H1 (cell line): ENCODE measurements at regions not wholly inside any gene's neighbourhood (a gene's known extent, or its start where the extent isn't known, plus 50 kb on each side); places are given as distances from the start of the nearest gene placed in this dataset.

Experiments used
- CHD1 ChIP-seq: IDR thresholded peaks from 2 replicates; pipeline ENCODE4 v1.6.1; 2012; ENCODE audit warnings: low read depth, low read length, improper control_type of control experiment
- CTCF ChIP-seq, 3 experiments: IDR thresholded peaks; 1 replicate in 2 of 3; 2 replicates in 1 of 3; pipeline versions ENCODE4 v1.5.1 to v1.6.1; 2011; ENCODE audit warnings: low read length in 3 of 3, mild to moderate bottlenecking in 3 of 3, inconsistent platforms in 2 of 3, low read depth in 1 of 3, moderate library complexity in 1 of 3; ENCODE audit not compliant: insufficient read depth in 1 of 3; ENCODE audit errors: control extremely low read depth in 1 of 3
- EZH2 ChIP-seq: fragments of 200-600 bp; sonication (generic); IDR thresholded peaks from 2 replicates; pipeline ENCODE4 v1.7.1; 2012; ENCODE audit warnings: low read depth, mild to moderate bottlenecking, moderate library complexity, low read length, inconsistent platforms; ENCODE audit not compliant: severe bottlenecking
- HDAC2 ChIP-seq, 2 experiments: fragments of 300-600 bp in 1 of 2; sonication (generic) in 1 of 2; IDR thresholded peaks; 2 replicates each; pipeline ENCODE4 v1.6.1; 2011 to 2012; ENCODE audit warnings: low read depth in 2 of 2, low read length in 2 of 2, mild to moderate bottlenecking in 2 of 2, moderate library complexity in 2 of 2, borderline replicate concordance in 1 of 2, inconsistent platforms in 1 of 2
- JUN ChIP-seq: IDR thresholded peaks from 2 replicates; pipeline ENCODE4 v1.6.1; 2011; ENCODE audit warnings: low read depth, mild to moderate bottlenecking, improper control_type of control experiment, low read length
- MAX ChIP-seq: IDR thresholded peaks from 2 replicates; pipeline ENCODE4 v1.6.1; 2012; ENCODE audit warnings: inconsistent platforms
- POLR2A ChIP-seq, 2 experiments: IDR thresholded peaks; 1 replicate in 1 of 2; 2 replicates in 1 of 2; pipeline ENCODE4 v1.6.1; 2011; ENCODE audit warnings: low read depth in 2 of 2, low read length in 2 of 2, mild to moderate bottlenecking in 2 of 2; ENCODE audit errors: control extremely low read depth in 1 of 2
- POLR2AphosphoS5 ChIP-seq: IDR thresholded peaks from 2 replicates; pipeline ENCODE4 v1.6.1; 2011; ENCODE audit warnings: low read depth, low read length
- TAF1 ChIP-seq: IDR thresholded peaks from 2 replicates; pipeline ENCODE4 v1.6.1; 2011; ENCODE audit warnings: mild to moderate bottlenecking, low read depth, low read length
- YY1 ChIP-seq: IDR thresholded peaks from 2 replicates; pipeline ENCODE4 v1.6.1; 2011; ENCODE audit warnings: low read depth, mild to moderate bottlenecking, low read length

- TF ChIP-seq EZH2 (no peak), CHD1 (no peak), CTCF (IDR thresholded peaks at IDR 0.05; ENCODE audit: control extremely low read depth in 1 of 3, insufficient read depth in 1 of 3, low read depth in 1 of 3, low read length in 3 of 3) (no peak), POLR2AphosphoS5 (no peak), MAX (no peak), JUN (no peak), POLR2A (IDR thresholded peaks at IDR 0.05; ENCODE audit: control extremely low read depth in 1 of 2, low read depth in 2 of 2, low read length in 2 of 2) (no peak), HDAC2 (IDR thresholded peaks at IDR 0.05; ENCODE audit: borderline replicate concordance in 1 of 2, low read depth in 2 of 2, low read length in 2 of 2) (no peak), YY1 (no peak), TAF1 (no peak)
Observed at GRCh38 chr22:47423861-47424820, 661.7 kb downstream of the TBC1D22A start.
